CD4-positive, alpha-beta T cell treated with Interleukin-10 for 1 hour (primary cell): ENCODE measurements at regions not wholly inside any gene's neighbourhood (a gene's known extent, or its start where the extent isn't known, plus 50 kb on each side); places are given as distances from the start of the nearest gene placed in this dataset.
"Not testable (repeated sequence)": the region's sequence is repeated elsewhere in the genome, so short reads cannot be mapped to it uniquely, and the experiment has no call there.

Source experiments
- DNase-seq: peaks from one replicate; pipeline ENCODE4 v3.0.0-alpha.2; 2020

- no peak for DNase-seq
These were observed 79.5 kb upstream of the PCBD1 start for GRCh38 chr10:70967591-70968587.

- no peak for DNase-seq
These were observed 80.8 kb upstream of the PCBD1 start for GRCh38 chr10:70969188-70969587.

DNA sequence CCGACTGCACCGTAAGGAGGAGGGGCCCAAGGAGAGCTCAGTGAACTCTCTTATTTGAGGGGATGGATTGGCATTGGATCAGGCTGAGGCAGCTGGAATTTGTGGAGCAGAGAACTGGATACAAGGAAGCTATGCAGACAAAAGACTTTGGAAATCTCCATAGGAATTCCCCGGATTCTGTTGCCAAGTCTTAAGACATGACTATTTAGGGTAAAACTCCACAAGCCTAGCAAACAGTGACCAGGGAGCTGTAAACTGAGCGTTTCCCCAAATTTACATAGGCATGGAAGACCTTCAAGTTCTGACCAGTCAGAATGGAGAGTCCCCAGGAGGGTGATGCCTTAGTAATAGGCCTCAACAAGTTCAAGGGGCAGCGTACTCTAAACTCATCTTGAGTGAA lies 82.5 kb upstream of the PCBD1 start:
- DNase-seq: no peak

DNA sequence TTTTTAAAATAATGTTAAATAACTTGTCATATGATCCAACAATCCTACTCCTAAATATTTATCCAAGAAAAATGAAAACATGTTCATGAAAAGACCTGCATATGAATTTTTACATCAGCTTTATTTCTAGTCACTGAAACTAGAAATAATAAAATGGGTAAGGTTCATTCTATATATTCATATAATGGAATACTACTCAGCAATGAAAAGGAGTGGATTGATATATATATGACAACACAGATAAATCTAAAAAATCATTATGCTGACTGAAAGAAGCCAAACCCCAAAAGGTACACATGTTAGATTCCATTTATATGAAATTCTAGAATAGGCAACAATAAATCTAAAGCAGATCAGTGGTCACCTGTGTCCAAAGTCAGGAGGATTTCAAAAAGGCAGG lies 84.9 kb upstream of the PCBD1 start:
- DNase-seq: no peak

- DNase-seq: no peak
These were observed 86.1 kb upstream of the PCBD1 start for GRCh38 chr10:70974351-70974901.

DNA sequence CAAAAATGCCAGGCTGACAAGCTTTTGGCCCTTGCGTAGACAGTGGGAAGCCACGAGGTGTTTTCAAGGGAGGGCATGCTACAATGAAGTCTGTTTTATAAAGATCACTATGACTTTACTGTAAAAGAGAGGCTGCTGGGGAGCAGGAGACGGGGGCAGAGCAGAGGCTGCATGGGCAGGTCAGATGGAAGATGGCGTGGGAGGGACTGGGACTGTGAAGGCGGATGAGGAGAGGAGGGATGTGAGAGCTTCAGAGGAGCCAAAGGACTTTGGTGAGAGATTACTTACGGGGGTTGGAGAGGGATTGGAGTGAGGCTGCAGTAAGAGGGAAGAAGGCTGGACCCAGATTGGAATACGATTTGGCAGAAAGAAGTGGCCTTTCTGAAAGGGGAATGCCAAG lies 86.6 kb upstream of the PCBD1 start:
- DNase-seq: no peak

DNA sequence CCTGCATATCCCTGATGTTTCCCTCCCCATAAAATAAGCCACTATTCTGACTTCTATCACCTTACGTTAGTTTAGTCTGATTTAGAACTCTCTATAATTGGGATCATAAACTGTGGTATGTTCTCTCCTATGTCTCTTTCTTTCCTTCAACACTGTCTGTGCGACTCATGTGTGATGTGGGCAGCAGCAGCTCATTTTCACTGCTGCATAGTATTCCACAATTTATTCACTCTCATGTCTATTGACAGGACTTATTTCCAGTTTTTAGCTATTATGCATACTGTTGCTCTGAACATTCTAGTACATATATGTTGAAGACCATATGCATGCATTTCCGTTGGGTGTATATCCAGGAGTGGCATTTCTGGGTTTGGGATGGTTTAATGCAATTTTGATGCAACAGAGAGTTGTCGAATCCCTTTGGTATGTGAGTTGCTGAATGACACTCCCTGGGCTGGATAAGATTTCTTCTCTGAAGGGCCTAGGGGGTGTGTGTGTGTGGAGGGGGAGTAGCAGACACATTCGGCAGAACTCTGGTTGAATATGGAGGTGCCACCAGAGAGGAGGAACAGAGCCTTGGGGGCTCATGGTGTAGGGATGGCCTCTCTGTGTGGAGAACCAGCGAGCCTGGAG lies 87.8 kb upstream of the PCBD1 start:
- DNase-seq: no peak

DNA sequence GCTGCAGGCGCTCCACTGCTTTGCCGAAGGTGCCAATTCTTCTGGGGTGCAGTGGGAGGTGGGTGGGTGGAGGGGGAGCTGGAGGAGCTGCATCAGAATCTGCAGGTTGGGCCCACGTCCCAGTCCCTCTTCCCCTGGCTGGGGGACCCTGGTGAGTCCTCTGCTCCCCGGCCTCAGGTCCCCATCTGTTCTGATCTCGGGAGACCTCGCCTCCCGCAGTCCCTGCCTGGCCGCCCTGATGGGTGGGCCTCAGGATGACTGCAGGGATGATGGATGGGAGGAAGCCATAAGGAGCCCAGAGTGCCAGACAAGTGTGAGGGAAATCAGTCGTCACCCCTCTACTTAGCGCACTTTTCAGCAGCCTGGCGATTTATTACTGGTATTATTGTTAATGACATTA lies 89.3 kb upstream of the PCBD1 start:
- DNase-seq: no peak

DNA sequence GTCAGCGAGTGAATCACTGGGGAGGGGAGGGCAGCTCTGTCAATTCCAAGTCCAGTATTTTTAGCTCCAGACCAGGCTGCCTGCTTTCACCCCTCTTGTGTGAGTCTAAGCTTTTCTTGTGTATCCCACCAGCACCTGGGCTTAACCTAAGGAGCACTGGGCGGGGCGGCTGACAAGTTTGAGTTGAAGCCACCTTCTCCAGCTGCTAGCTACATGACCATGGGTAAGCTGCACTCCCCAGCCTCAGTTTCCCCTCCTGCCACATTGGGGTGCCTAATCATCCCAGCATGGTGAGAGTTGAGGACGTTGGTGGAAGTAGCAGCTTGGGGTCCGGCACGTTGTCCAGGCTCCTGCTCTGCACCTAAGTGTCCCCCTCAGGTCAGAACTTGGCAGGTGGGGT lies 89.8 kb upstream of the PCBD1 start:
- DNase-seq: no peak

GRCh38 chr10:70978816-70979480 lies 90.6 kb upstream of the PCBD1 start:
- no peak for DNase-seq

DNA sequence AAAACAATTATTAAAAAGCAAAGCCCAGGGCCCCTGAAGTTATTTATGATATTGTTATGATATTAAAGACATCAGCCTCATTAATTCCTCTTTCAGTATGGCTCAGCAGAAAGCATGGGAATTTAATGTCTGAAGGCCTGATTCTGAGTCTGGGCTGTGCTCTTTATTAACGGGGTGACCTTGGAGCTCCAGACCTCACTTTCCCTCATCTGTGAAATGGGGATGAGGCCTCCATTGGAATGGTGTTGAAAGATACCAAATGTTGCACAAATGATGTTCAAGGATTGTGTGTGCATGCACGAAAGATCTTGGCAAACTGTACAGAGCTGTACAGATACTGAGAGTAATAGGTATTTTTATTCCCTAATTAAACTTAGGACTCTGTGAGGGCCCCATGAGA lies 92.3 kb upstream of the PCBD1 start:
- DNase-seq: no peak

DNA sequence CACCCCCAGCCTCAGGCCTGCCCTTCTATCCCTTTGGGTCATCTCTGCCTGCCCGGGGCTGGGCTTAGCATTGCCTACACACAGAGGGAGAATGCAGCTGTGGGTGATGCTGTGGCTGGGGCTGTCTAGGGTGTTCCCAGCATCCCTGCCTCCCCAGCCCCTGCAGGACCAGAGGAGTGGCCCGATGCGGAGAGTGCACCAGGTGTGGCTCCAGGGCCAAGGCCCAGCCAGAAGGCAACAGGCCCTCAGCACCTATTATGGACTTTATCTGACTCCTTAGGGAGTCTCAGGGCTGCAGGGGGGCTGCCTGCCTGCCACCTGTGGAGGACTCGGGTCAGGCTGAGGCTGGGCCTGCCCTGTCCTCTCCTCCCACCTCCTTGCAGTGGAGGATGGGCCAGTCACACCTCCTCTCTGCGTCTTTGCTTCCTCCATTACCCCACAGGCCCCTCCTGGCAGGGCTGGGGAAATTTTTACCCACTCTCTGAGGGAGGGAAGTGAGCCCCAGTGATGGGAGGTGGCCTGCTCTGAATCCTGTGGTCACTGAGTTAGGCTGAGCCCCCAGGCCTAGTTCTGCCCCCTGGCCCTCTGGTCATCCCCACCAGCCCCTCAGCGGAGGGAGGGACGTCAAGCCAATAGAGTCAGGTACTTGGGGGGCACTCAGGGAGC lies 92.9 kb upstream of the PCBD1 start:
- DNase-seq: no peak

- DNase-seq: no peak
These were observed 93.6 kb upstream of the PCBD1 start for GRCh38 chr10:70981936-70982335.

DNA sequence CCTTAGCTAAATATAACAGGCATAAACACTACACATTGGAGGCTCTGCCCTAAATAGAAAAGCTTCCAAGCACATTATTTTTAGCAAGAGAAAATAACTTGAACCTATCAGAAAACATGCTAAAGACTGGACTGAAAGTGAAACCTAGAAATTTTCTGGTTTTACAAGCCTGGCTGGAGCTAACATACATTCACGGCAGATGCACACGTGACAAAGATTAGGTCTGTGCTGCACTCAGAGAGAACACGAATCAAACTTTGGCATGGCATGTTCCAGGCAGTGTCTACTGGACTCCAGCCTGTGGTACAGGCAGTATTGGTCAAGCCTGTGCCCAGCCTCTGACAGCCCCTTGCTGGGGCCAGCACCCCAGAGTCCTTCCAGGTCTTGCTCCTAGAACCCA lies 94.1 kb upstream of the PCBD1 start:
- peak; percentile 10 for DNase-seq

DNA sequence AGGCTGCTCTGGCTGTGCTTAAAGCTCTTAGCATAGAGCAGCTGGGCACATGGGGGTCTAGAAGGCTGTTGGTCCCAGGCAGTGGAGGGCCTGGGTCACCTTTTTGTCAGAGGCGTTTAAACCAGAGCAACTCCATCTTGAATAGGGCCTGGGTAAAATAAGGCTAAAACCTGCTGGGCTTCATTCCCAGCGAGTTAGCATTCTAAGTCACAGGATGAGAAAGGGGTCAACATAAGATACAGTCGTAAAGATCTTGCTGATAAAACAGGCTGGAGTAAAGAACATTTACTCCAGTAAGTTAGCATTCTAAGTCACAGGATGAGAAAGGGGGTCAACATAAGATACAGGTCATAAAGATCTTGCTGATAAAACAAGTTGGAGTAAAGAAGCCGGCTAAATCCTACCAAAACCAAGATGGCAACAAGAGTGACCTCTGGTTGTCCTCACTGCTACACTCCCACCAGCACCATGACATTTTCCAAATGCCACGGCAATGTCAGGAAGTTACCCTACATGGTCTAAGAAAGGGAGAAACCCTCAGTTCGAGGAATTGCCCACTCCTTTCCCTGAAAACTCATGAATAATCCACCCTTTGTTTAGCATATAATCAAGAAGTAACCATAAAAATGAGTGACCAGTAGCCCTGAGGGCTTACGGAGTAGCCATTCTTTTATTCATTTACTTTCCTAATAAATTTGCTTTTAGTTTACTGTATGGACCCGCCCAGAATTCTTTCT lies 96.8 kb upstream of the PCBD1 start:
- DNase-seq: no peak

- DNase-seq: no peak
These were observed 97.7 kb upstream of the PCBD1 start for GRCh38 chr10:70985824-70986622.

GRCh38 chr10:70986623-70986950 lies 98.2 kb upstream of the PCBD1 start:
- no peak for DNase-seq

DNA sequence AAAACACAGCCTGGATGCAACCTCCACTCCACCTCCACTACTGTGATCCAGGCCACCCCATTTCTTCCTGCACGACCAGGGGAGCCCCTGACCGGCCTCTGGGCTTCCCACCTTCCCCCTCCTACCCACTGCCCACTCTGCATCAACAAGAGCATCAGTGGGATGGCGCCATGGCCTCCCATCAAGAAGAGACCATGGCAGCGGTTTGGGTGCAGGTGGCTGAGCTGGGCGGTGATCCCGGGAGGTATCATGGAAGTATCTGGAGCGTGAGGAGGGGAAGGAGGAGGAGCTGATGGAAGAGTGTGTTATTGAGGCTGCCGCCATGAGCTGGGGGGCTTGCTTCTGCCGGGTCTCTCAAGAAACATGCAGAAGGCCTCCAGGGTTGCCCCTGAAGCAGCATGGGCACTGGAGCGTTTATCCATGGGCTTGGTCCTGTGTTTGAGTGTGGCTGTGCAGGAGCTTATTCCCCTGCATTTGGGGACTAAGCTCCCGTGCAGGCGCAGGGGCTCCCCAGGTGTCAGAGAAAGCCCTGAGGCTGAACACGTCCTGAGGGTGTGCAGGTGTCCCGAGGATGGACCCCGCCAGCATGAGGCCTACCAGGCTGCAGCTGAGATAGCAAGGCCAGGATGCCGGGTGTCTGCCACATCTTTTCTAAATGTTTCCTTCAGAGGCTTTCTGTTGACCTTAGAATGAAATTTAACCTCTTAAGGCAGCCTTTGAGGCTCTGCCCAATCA lies 99.2 kb upstream of the PCBD1 start:
- DNase-seq: no peak

DNA sequence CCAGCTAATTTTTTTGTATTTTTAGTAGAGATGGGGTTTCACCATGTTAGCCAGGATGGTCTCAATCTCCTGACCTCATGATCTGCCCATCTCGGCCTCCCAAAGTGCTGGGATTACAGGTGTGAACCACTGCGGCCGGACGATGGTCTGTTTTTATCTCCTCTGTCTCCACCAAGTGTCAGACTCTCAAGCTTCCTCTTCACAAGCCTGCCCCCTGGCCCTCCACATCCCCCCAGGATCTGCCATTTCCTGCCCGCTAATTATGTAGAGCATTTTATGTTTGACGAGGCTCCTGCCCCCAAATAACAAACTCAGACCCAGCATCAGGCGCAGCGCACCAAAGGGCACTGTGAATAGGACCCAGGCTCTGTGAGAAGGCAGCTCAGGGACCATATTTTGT lies 101.8 kb upstream of the PCBD1 start:
- not testable (repeated sequence) for DNase-seq

- no peak for DNase-seq
These were observed 102.3 kb upstream of the PCBD1 start for GRCh38 chr10:70990681-70991080.
